Kidney (tissue), 13 donors: ENCODE measurements at regions not wholly inside any gene's neighbourhood (a gene's known extent, or its start where the extent isn't known, plus 50 kb on each side); places are given as distances from the start of the nearest gene placed in this dataset.
A peak's percentile ranks its signal among the peaks of the same experiment; 100 is the strongest.

Experiments used
- DNase-seq, 5 donors: peaks; one replicate each; pipeline ENCODE4 v3.0.0-alpha.2; 2013 to 2020
- FAIRE-seq: peaks from 2 replicates; lab custom pipeline; 2012; peaks lifted over from hg19 to GRCh38; lab: Jason Lieb, UNC
- H3K27ac ChIP-seq, 2 donors: one replicate each; pipeline ENCODE4 v1.7.0; 2013; ENCODE audit warnings: low read depth in 2 of 2, low read length in 2 of 2, inconsistent platforms in 1 of 2
- H3K27me3 ChIP-seq: one replicate; pipeline ENCODE4 v1.7.1; 2013; ENCODE audit warnings: low read length, inconsistent platforms; ENCODE audit not compliant: control insufficient read depth, insufficient read depth
- H3K36me3 ChIP-seq, 3 donors: one replicate each; pipeline versions ENCODE4 v1.7.0 to v1.7.1; 2013; ENCODE audit warnings: low read length in 3 of 3, control low read depth in 1 of 3, inconsistent platforms in 1 of 3; ENCODE audit not compliant: insufficient read depth in 3 of 3, control insufficient read depth in 2 of 3
- H3K4me1 ChIP-seq, 3 donors: one replicate each; pipeline versions ENCODE4 v1.7.0 to v1.7.1; 2013; ENCODE audit warnings: low read length in 3 of 3, inconsistent platforms in 1 of 3, low read depth in 1 of 3; ENCODE audit not compliant: control insufficient read depth in 2 of 3, insufficient read depth in 2 of 3
- H3K4me3 ChIP-seq, 3 donors: one replicate each; pipeline versions ENCODE4 v1.7.0 to v1.8.1; 2013; ENCODE audit warnings: low read length in 3 of 3, control low read depth in 1 of 3, inconsistent platforms in 1 of 3
- H3K9ac ChIP-seq, 3 donors: one replicate each; pipeline versions ENCODE4 v1.7.0 to v1.7.1; 2013; ENCODE audit warnings: low read length in 3 of 3, control low read depth in 1 of 3, inconsistent platforms in 1 of 3
- H3K9me3 ChIP-seq, 3 donors: one replicate each; pipeline versions ENCODE4 v1.7.0 to v1.7.1; 2013; ENCODE audit warnings: low read length in 3 of 3, control low read depth in 1 of 3, inconsistent platforms in 1 of 3; ENCODE audit not compliant: control insufficient read depth in 2 of 3, insufficient read depth in 1 of 3
- intact Hi-C: fragments of 100-400 bp; cut with DNase I; formaldehyde crosslinking; loops from one replicate; pipeline ENCODE4 v1.11.1; 2022
- TF ChIP-seq, protein P1 (sequence below): IDR thresholded peaks from 3 replicates; pipeline ENCODE4 v1.5.1; 2012; ENCODE audit warnings: mild to moderate bottlenecking, moderate library complexity, borderline replicate concordance; ENCODE audit not compliant: insufficient read depth; ENCODE audit errors: extremely low read depth
- donor health status: control.
- donor health status: control.
- donor health status: control.
- donor health status: control.
- donor health status: control.
- donor health status: DM: yes; HTN: yes; CAD: no.
- donor health status: Normal renal cell carcinoma (clear cell type).

DNA sequence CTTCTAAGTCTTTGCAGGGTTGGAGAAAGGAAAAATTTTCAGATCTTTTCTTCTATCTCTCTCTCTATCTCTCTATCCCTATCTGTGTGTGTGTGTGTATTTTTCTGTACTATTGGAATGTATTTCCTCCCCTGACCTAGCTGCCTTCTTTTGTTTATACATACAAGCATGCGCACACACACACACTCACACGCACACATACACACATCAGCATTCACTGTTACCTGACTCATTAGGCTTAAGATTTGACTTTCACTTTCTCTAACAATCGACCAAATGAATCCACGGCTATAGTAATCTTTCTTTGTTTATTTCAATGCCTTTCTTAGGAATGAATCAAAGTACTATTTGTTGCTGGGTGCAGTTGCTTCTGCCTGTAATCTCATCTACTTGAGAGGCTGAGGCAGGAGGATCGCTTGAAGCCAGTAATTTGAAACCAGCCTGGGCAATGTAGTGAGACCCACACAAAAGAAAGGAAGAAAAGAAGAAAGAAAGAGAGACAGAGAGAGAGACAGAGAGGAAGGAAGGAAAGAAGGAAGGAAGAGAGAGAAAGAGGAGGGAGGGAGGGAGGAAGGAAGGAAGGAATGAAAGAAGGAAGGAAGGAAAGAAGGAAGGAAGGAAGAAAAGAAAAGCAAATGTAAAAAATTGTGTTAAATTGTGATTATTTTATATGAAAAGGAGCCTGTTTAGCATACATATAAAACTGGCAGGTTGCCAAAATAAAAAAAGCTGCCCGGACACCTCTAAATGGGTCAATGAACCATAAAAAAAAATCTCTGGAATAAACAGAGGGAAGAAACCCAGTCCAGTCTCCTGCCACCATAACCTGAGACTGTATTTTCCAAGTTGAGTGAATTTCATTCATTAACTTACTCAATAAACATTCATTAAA lies 206.8 kb downstream of the ZNF326 start:
- no peak for FAIRE-seq
- Histone ChIP-seq H3K9ac (no peak overlapping the region), H3K27ac (peak overlapping the region in 1 of 2 donors; percentile 23), H3K4me1 (peaks cover 0 to 7% (median 0%) of the 10 kb centered on the region in 3 donors), H3K36me3 (no peaks in the 10 kb centered on the region), H3K27me3 (no peaks in the 10 kb centered on the region), H3K4me3 (peak overlapping the region in 1 of 3 donors; percentile 24), H3K9me3 (no peaks in the 10 kb centered on the region)
- no peak for DNase-seq
- TF ChIP-seq, protein P1, sequence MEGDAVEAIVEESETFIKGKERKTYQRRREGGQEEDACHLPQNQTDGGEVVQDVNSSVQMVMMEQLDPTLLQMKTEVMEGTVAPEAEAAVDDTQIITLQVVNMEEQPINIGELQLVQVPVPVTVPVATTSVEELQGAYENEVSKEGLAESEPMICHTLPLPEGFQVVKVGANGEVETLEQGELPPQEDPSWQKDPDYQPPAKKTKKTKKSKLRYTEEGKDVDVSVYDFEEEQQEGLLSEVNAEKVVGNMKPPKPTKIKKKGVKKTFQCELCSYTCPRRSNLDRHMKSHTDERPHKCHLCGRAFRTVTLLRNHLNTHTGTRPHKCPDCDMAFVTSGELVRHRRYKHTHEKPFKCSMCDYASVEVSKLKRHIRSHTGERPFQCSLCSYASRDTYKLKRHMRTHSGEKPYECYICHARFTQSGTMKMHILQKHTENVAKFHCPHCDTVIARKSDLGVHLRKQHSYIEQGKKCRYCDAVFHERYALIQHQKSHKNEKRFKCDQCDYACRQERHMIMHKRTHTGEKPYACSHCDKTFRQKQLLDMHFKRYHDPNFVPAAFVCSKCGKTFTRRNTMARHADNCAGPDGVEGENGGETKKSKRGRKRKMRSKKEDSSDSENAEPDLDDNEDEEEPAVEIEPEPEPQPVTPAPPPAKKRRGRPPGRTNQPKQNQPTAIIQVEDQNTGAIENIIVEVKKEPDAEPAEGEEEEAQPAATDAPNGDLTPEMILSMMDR, result no peak
- intact Hi-C loops, result no loop called here

DNA sequence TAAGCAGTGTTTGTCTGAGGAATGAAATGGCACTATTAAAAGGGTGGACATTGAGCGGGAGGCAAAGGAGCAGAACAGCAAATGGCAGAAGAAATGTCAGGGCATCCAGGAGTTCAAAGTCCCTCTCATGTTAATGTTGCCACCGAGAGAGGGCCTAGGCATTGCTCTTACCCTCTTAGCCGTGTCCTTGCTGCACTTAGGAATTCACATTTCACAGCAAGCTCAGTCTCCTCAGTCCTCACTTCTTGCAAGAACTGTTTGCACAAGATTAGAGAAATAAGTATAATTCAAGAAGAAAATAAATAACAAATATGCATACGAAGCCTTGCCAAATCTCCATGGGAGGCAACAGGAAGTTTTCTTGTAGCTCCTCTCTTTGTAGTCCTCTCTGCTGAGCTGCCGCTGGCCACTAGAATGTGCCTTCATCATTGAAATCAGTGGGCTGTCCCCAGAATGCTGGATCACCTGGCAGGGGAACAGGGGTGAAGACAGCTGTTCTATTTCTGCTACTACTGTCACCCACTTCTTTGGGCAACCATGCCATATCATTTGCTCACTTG lies 205.8 kb downstream of the ZNF326 start:
- Histone ChIP-seq H3K4me1 (peaks cover 0 to 7% (median 0%) of the 10 kb centered on the region in 3 donors), H3K36me3 (no peaks in the 10 kb centered on the region), H3K9me3 (no peaks in the 10 kb centered on the region), H3K27me3 (no peaks in the 10 kb centered on the region), H3K9ac (no peak overlapping the region), H3K27ac (no peak overlapping the region), H3K4me3 (no peak overlapping the region)
- FAIRE-seq, result no peak
- intact Hi-C loops, result no loop called here
- TF ChIP-seq, protein P1, result no peak
- DNase-seq, result peak in 2 of 5 donors; percentile 14 to 34

DNA sequence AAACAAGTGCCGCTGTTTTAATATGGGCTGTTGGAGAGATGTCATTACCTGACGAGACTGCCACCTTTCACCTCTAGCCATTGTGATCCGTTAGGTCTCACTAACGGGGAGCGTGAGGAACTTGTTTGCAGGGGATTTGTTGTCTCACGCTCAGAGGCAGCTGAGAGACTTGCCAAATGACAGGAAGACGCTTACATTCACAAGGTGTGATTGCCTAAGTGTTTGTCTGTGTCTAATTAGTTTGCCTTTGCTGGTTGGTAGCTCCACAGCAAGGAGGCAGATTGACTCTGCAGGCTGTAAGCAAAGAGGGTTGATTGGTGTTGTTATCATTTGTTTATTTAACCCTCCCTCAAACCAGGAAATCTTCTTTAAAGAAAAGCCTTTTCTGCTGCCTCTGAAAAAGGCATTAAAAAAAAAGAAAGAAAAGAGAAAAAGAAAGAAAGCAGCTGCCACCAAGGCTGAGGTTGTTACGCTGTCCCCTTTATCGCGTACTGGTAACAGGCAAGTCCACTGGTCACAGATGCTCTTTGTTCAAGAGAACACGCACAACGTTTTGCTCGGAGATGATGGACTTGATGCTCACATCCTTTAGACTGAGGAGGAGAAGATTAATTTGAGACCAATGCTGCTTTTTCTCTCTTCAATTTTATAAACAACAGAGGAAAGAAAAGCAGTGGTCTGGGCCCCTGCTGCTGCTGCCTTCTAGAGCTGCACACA lies 203.9 kb downstream of the ZNF326 start:
- no peaks in the 10 kb centered on the region for H3K36me3 ChIP-seq
- TF ChIP-seq, protein P1, result no peak
- no peak overlapping the region for H3K27ac ChIP-seq
- no peaks in the 10 kb centered on the region for H3K9me3 ChIP-seq
- peaks cover 0 to 7% (median 0%) of the 10 kb centered on the region in 3 donors for H3K4me1 ChIP-seq
- intact Hi-C loops, result no loop called here
- DNase-seq (no peak), FAIRE-seq (no peak)
- H3K27me3 ChIP-seq, result no peaks in the 10 kb centered on the region
- H3K9ac ChIP-seq, result no peak overlapping the region
- H3K4me3 ChIP-seq, result no peak overlapping the region
